Progenitor cell of endocrine pancreas (in vitro differentiated cells): ENCODE measurements at regions not wholly inside any gene's neighbourhood (a gene's known extent, or its start where the extent isn't known, plus 50 kb on each side); places are given as distances from the start of the nearest gene placed in this dataset.
A peak's percentile ranks its signal among the peaks of the same experiment; 100 is the strongest.

Experiments used
- DNase-seq: peaks from one replicate; pipeline ENCODE4 v3.0.0; 2021; ENCODE audit warnings: low spot score; ENCODE audit not compliant: unreplicated experiment
- H3K27ac Mint-ChIP-seq: 2 replicates; pipeline ENCODE4 v1.8.0; 2021; ENCODE audit warnings: mild to moderate bottlenecking, moderate library complexity, mixed read lengths
- H3K27me3 Mint-ChIP-seq: 2 replicates; pipeline ENCODE4 v1.8.0; 2021; ENCODE audit warnings: mixed read lengths
- H3K36me3 Mint-ChIP-seq: 2 replicates; pipeline ENCODE4 v1.8.0; 2022; ENCODE audit warnings: mixed read lengths; ENCODE audit not compliant: insufficient read depth
- H3K4me1 Mint-ChIP-seq: 2 replicates; pipeline ENCODE4 v1.8.0; 2021; ENCODE audit warnings: low read depth, mixed read lengths
- H3K4me3 Mint-ChIP-seq: 2 replicates; pipeline ENCODE4 v1.8.0; 2021; ENCODE audit warnings: low read depth, mild to moderate bottlenecking, moderate library complexity, mixed read lengths
- H3K9me3 Mint-ChIP-seq: 2 replicates; pipeline ENCODE4 v1.8.0; 2021; ENCODE audit warnings: low read depth, mixed read lengths
- TF ChIP-seq, protein P1 (sequence below): fragments of 200-600 bp; sonication (generic); IDR thresholded peaks from one replicate; pipeline ENCODE4 v1.5.0; 2021; ENCODE audit warnings: antibody characterized with exemption, mild to moderate bottlenecking; ENCODE audit not compliant: unreplicated experiment

- H3K4me1 Mint-ChIP-seq: peaks cover 30% of the 10 kb centered on the region
- H3K27ac Mint-ChIP-seq: peak overlapping the region; percentile 62
- no peaks in the 10 kb centered on the region for H3K27me3 Mint-ChIP-seq
- peak overlapping the region; percentile 20 for H3K4me3 Mint-ChIP-seq
- TF ChIP-seq, protein P1, sequence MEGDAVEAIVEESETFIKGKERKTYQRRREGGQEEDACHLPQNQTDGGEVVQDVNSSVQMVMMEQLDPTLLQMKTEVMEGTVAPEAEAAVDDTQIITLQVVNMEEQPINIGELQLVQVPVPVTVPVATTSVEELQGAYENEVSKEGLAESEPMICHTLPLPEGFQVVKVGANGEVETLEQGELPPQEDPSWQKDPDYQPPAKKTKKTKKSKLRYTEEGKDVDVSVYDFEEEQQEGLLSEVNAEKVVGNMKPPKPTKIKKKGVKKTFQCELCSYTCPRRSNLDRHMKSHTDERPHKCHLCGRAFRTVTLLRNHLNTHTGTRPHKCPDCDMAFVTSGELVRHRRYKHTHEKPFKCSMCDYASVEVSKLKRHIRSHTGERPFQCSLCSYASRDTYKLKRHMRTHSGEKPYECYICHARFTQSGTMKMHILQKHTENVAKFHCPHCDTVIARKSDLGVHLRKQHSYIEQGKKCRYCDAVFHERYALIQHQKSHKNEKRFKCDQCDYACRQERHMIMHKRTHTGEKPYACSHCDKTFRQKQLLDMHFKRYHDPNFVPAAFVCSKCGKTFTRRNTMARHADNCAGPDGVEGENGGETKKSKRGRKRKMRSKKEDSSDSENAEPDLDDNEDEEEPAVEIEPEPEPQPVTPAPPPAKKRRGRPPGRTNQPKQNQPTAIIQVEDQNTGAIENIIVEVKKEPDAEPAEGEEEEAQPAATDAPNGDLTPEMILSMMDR: no peak
- H3K36me3 Mint-ChIP-seq: peaks cover under 1% of the 10 kb centered on the region
- H3K9me3 Mint-ChIP-seq: peaks cover 3% of the 10 kb centered on the region
- no peak for DNase-seq
These were observed 492.1 kb downstream of the PCDH10 start for GRCh38 chr4:133641191-133641590.

GRCh38 chr4:133638751-133639150 lies 489.7 kb downstream of the PCDH10 start:
- Mint-ChIP-seq H3K4me3 (no peak overlapping the region), H3K9me3 (peaks cover 3% of the 10 kb centered on the region), H3K36me3 (peaks cover 3% of the 10 kb centered on the region), H3K27ac (no peak overlapping the region), H3K4me1 (peaks cover 30% of the 10 kb centered on the region), H3K27me3 (no peaks in the 10 kb centered on the region)
- DNase-seq: no peak
- TF ChIP-seq, protein P1: no peak

- TF ChIP-seq, protein P1: no peak
- peaks cover 3% of the 10 kb centered on the region for H3K36me3 Mint-ChIP-seq
- H3K27ac Mint-ChIP-seq: no peak overlapping the region
- no peak overlapping the region for H3K4me3 Mint-ChIP-seq
- H3K4me1 Mint-ChIP-seq: peaks cover 19% of the 10 kb centered on the region
- peaks cover 3% of the 10 kb centered on the region for H3K9me3 Mint-ChIP-seq
- no peak for DNase-seq
- no peaks in the 10 kb centered on the region for H3K27me3 Mint-ChIP-seq
These were observed 488.1 kb downstream of the PCDH10 start for GRCh38 chr4:133637161-133637560.

DNA sequence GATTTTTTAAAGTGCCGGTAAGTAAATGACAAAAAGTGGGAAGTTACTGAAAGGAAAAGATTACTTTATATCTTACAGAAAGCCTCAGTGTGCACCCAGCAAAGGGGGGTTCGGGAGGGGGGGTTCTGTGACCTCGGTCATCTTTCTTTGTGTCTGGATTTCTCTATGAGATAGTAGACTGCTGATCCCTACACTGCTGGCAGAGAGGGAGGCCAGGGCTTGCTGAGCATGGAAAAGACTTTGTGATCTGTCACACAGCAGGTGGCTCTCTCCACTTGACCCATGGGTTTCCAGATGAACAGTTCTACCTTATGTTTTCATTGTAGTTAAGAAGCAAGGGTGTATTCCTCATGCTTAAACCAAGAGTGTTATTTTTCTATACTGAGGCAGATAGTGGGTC lies 475.6 kb downstream of the PCDH10 start:
- no peak for DNase-seq
- Mint-ChIP-seq H3K9me3 (peaks cover 4% of the 10 kb centered on the region), H3K27ac (no peak overlapping the region), H3K27me3 (no peaks in the 10 kb centered on the region), H3K4me3 (no peak overlapping the region), H3K36me3 (no peaks in the 10 kb centered on the region), H3K4me1 (peaks cover 6% of the 10 kb centered on the region)
- TF ChIP-seq, protein P1: no peak

DNA sequence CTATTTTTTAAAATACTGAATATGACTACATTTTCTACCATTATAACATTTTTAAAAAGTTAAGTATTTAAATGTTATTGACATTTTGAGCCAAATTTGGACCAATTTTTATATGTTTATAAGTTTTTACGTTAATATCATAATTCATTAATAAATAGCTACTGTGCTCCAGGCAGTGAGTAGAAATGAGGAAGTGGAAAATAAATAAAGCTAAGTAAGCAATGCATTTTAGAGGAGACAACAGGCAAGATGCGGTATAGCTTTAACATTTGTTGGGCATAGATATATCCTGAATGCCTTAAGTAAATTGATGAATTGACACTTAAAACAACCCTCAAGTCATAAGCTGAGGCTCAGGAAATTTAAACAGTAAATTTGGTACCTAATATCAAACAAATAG lies 474.8 kb downstream of the PCDH10 start:
- no peak overlapping the region for H3K27ac Mint-ChIP-seq
- H3K4me3 Mint-ChIP-seq: no peak overlapping the region
- H3K27me3 Mint-ChIP-seq: no peaks in the 10 kb centered on the region
- TF ChIP-seq, protein P1: no peak
- H3K36me3 Mint-ChIP-seq: no peaks in the 10 kb centered on the region
- no peak for DNase-seq
- peaks cover 6% of the 10 kb centered on the region for H3K4me1 Mint-ChIP-seq
- peaks cover 2% of the 10 kb centered on the region for H3K9me3 Mint-ChIP-seq
